ENCODE measurements at regions not wholly inside any gene's neighbourhood (a gene's known extent, or its start where the extent isn't known, plus 50 kb on each side); places are given as distances from the start of the nearest gene placed in this dataset.

GRCh38 chr2:74048843-74049519 is 64.3 kb downstream of the TET3 start:
- no peaks in the 10 kb centered on the region for H3K27me3 Mint-ChIP-seq (ENCODE audit: low read depth in 2 of 2)
- H3K4me1 ChIP-seq (ENCODE audit: control insufficient read depth, insufficient read depth, low read length) = peaks cover 12% of the 10 kb centered on the region
- no peak overlapping the region for H3K4me3 Mint-ChIP-seq
- peaks cover 16% of the 10 kb centered on the region for H3K36me3 ChIP-seq (ENCODE audit: control insufficient read depth, insufficient read depth, low read length)
- no peaks in the 10 kb centered on the region for H3K9me3 Mint-ChIP-seq
- 94% methylated on average over 9 of the region's 9 CpGs for WGBS (ENCODE audit: insufficient coverage)
- no peaks in the 10 kb centered on the region for H3K9me3 ChIP-seq (ENCODE audit: control insufficient read depth, insufficient read depth, low read length)
- TF ChIP-seq CTCF (IDR thresholded peaks at IDR 0.05) = no peak
- ATAC-seq (no peak), DNase-seq (no peak)
- H3K4me3 ChIP-seq (ENCODE audit: low read length) = no peak overlapping the region
- no peak overlapping the region for H3K27ac ChIP-seq (ENCODE audit: low read length)
- intact Hi-C loops (cut with micrococcal nuclease) = no loop called here
- no peaks in the 10 kb centered on the region for H3K27me3 ChIP-seq (ENCODE audit: control insufficient read depth, insufficient read depth, low read length)
- H3K4me1 Mint-ChIP-seq = peaks cover 41 to 60% of the 10 kb centered on the region in 2 donors
- H3K27ac Mint-ChIP-seq = peak overlapping the region in 1 of 2 donors; percentile 83
- no peaks in the 10 kb centered on the region for H3K36me3 Mint-ChIP-seq

- Mint-ChIP-seq H3K27ac (no peak overlapping the region), H3K36me3 (no peaks in the 10 kb centered on the region), H3K4me1 (peaks cover 44 to 65% of the 10 kb centered on the region in 2 donors), H3K9me3 (no peaks in the 10 kb centered on the region), H3K4me3 (no peak overlapping the region), H3K27me3 (ENCODE audit: low read depth in 2 of 2) (no peaks in the 10 kb centered on the region)
- WGBS (ENCODE audit: insufficient coverage) = 87% methylated on average over 4 of the region's 5 CpGs
- Histone ChIP-seq H3K27me3 (ENCODE audit: control insufficient read depth, insufficient read depth, low read length) (no peaks in the 10 kb centered on the region), H3K4me1 (ENCODE audit: control insufficient read depth, insufficient read depth, low read length) (peaks cover 16% of the 10 kb centered on the region), H3K36me3 (ENCODE audit: control insufficient read depth, insufficient read depth, low read length) (peaks cover 16% of the 10 kb centered on the region), H3K27ac (ENCODE audit: low read length) (no peak overlapping the region), H3K4me3 (ENCODE audit: low read length) (no peak overlapping the region), H3K9me3 (ENCODE audit: control insufficient read depth, insufficient read depth, low read length) (no peaks in the 10 kb centered on the region)
- TF ChIP-seq CTCF (IDR thresholded peaks at IDR 0.05) = no peak
- intact Hi-C loops (cut with micrococcal nuclease) = no loop called here
- DNase-seq = no peak
- no peak for ATAC-seq
Measured at GRCh38 chr2:74050151-74050550, 65.4 kb downstream of the TET3 start.

- no peak for TF ChIP-seq CTCF (IDR thresholded peaks at IDR 0.05)
- Mint-ChIP-seq H3K36me3 (no peaks in the 10 kb centered on the region), H3K4me3 (no peak overlapping the region), H3K27me3 (ENCODE audit: low read depth in 2 of 2) (no peaks in the 10 kb centered on the region), H3K27ac (peak overlapping the region in 1 of 2 donors; percentile 53), H3K9me3 (no peaks in the 10 kb centered on the region), H3K4me1 (peaks cover 42 to 63% of the 10 kb centered on the region in 2 donors)
- DNase-seq (no peak), ATAC-seq (no peak)
- H3K27me3 ChIP-seq (ENCODE audit: control insufficient read depth, insufficient read depth, low read length) = no peaks in the 10 kb centered on the region
- no peak overlapping the region for H3K4me3 ChIP-seq (ENCODE audit: low read length)
- intact Hi-C loops (cut with micrococcal nuclease) = no loop called here
- no peak overlapping the region for H3K27ac ChIP-seq (ENCODE audit: low read length)
- peaks cover 16% of the 10 kb centered on the region for H3K4me1 ChIP-seq (ENCODE audit: control insufficient read depth, insufficient read depth, low read length)
- peaks cover 16% of the 10 kb centered on the region for H3K36me3 ChIP-seq (ENCODE audit: control insufficient read depth, insufficient read depth, low read length)
- no peaks in the 10 kb centered on the region for H3K9me3 ChIP-seq (ENCODE audit: control insufficient read depth, insufficient read depth, low read length)
- WGBS (ENCODE audit: insufficient coverage) = no CpG with 5 or more reads among the region's 1 CpG
Measured at GRCh38 chr2:74051504-74051903, 66.8 kb downstream of the TET3 start.
